T1000 (cell line): ENCODE measurements at regions not wholly inside any gene's neighbourhood (a gene's known extent, or its start where the extent isn't known, plus 50 kb on each side); places are given as distances from the start of the nearest gene placed in this dataset.

Source experiments
- DNase-seq: peaks from one replicate; lab custom pipeline; 2025; ENCODE audit warnings: mixed read lengths; lab: John Stamatoyannopoulos, UW

GRCh38 chr5:74288448-74289108 lies 351.9 kb downstream of the ENC1 start:
- DNase-seq: no peak

DNA sequence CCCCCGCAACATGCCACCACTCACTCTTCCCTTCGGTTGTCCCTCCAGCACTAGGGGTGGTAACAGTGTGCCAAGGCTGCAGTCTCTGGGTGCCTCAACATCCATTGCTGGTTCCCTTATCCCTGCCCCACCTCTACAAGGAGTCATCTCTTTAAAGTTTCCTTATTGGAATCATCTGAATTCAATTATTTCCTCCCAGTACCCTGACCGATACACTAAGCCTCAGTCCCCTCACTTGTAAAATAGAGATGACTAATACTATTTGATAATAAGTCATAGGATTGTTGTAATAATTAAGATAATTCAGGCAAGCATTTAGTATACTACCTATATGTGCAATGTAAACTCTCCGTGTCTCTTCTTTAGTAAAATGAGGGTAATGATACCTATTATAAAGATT lies 352.5 kb downstream of the ENC1 start:
- DNase-seq: no peak

- no peak for DNase-seq
These were observed 353.5 kb downstream of the ENC1 start for GRCh38 chr5:74286734-74287695.

GRCh38 chr5:74285675-74286280 lies 354.8 kb downstream of the ENC1 start:
- no peak for DNase-seq

DNA sequence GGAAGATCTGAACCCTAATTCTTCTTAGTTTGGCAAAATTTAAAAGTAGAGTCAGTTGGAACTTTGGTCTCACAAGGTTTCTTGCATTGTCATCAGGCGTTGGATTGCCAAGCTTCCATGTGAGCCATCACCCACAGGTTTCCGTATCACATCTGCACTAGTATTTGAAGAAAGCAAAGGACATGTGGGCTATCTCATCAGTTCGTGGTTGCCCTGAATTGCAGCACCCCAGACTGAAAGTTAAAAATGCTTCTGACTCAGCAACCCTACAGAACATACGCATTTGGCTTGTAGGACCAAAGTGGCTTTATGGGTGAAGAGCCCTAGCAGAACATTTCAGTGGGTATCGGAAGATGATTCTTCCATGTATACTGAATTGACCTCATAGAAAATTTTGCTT lies 358.0 kb downstream of the ENC1 start:
- DNase-seq: no peak

DNA sequence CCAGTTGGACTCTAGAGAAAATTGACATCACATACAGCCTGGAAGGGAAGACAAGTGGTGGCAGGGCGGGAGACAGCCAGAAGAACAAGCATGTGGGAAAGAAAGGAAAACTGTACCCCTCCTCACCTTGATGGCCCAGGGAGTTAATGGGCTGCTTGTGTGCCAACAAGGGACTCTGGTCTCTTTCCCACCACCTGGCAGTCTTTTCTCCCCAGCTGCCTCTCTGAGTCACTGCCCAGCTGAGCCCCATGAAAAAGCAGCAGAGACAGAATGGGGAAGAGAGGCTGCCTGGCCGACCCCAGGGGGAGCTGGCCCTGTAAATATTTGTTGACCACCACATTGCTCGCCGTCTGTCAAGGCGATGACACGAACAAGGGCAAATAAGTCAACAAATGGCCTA lies 359.4 kb downstream of the ENC1 start:
- no peak for DNase-seq

GRCh38 chr5:74280306-74280705 lies 360.2 kb downstream of the ENC1 start:
- no peak for DNase-seq

GRCh38 chr5:74279244-74279643 lies 361.3 kb downstream of the ENC1 start:
- DNase-seq: no peak

- no peak for DNase-seq
These were observed 363.1 kb downstream of the ENC1 start for GRCh38 chr5:74277418-74277817.

DNA sequence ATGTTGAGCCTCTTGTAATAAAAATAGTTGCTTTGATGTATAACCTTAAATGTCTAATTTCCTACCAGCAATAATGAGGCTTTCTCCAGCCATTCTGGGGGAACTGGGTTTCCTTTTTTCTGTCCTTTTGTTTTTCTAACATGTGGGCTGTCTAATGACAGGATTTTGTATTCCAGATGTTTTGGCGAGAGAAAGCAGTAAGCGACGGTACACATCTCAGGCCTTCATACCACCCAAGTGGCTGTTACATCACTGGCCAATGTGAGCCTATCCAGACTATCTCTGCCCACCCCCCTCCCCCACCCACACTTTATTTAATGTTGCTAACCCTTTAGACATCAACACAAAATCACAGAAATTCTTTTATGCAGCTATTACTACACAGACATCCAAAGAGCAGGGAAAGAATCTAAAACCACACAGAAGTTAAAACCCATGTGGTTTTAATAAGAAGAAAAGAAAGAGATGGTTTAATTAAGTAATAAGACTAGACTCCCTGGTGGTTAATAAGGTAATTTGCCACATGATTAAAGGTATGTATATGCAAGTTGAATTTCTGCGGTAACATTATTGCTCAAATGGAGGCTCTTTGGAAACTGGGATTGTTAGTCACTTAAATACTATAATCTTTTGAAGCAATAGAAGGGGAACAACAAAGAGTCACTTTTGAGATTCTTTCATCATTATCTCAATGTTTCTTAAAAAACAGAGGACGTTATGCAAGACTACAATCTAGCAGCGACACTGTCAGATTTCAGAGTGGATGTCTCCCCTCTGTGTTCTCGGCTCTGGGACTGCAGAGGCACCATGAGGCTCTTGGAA lies 365.1 kb downstream of the ENC1 start:
- DNase-seq: no peak

DNA sequence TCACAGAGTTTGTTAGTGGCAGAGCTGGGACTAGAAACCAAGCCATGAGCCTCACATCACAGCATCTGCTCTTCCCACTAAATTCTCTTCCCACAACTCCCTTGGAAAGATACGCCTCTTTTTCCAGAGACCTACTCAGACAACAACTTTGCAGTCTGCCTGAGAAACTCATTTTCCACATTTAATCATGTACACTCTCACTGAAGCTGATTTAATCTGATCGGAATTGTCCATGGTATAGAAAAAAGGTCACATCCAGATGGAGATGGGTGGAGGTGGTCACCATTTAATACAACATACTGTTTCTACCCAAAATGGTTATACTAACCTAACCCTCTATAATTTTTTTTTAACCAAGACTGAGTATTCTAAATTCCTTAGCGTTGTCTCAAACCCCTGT lies 366.2 kb downstream of the ENC1 start:
- DNase-seq: no peak

GRCh38 chr5:74272831-74273451 lies 367.6 kb downstream of the ENC1 start:
- DNase-seq: no peak

GRCh38 chr5:74272024-74272775 lies 368.3 kb downstream of the ENC1 start:
- DNase-seq: no peak

DNA sequence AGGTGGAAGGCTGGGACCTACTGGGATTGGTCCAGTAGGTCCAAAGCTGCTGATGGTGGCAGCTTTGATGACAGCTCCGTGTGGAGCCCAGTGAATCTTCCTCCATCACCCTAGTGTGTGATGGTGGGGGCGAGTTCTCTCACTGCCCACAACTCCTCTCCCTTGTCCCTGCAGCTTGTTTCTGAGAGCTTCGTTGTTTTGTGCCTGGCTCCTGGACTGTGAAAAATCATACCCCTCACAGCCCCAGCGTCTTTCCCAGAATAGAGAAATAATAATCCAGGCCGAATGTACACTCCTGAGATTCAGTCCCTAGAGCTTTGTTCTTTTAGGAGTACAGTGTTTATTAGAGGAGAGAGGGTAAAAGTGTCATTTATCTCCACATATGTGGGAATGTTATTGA lies 372.2 kb downstream of the ENC1 start:
- no peak for DNase-seq

DNA sequence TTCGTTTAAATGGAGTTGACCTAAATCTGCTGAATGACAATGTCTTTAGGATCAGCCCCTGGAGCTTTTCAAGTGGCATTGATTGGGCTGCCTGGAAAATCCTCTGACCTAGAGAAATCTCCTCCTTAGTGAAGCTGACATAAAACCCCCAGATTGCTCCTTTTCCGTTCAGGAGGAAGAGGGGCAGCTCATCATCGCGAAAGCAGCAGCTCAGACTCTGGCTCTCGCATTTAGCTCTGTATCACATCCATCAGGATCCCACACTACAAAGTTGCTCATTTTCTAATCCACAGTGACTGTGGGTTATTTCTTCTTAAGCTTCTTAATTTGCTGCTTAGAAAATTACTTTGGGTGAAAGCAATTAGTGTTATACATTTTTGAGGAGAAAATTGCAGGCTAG lies 373.7 kb downstream of the ENC1 start:
- DNase-seq: no peak

DNA sequence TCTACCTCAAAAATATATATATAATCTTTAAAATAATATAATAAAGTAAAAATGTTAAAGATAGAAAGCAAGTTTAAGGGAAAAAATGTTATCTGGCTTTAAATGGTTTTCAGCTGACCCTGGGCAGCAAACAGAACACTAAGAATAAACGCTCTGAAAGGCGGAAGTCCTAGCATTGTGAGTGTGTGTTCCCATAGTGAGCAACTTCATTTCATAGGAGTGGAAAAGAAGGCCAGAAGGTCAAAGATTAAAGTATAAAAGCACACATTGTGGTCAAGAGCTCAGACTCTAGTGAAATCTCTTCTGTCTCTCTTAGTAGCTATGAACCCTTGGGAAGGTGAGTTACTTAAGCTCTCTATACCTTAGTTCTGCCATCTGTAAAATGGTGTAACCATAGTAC lies 374.4 kb downstream of the ENC1 start:
- no peak for DNase-seq

DNA sequence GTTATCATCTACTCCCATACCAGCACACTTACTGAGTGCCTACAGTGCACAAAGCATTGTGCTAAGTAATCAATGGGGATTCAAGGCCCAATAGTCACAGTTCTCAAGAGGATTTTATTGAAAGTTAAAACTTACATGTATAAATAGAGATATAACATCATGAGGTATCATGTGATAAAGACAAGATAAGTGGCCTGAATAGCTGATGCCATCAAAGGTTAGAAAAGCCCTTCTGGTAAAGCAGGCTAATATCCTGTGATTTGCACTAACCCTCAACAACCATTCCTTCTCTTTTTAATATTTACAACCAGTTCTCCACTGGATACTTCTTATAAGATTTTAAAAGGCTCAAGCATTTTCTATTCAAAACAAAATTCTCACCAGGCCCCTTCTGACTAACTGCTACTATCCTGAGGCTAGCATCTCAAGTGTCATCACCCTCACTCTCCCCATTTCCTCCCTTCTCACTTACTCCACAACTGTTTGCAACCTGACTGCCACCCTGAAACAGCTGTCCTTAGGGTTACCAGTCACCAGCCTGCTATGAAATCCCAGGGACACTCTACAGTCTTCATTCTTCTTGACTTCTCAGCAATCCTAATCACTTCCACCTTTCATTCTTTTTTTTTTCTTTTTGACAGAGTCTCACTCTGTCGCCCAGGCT lies 377.9 kb downstream of the ENC1 start:
- DNase-seq: no peak

GRCh38 chr5:74261866-74262265 lies 378.7 kb downstream of the ENC1 start:
- no peak for DNase-seq

DNA sequence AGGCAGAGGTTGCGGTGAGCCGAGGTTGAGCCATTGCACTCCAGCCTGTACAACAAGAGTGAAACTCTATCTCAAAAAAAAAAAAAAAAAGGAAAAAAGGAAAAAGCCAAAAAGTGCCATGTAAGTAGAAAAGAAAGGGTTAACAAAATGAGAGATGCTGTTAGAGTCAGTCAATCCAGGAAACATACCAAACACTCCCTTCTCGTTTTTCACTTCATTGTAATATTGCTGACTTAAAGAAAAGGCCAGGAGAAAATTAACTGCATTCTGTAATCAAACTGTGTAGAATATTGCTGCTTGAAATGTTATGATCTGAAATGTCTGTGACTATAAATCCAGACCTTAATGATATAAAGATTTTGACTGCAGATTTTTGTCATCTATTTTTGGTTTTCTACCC lies 379.1 kb downstream of the ENC1 start:
- DNase-seq: no peak

DNA sequence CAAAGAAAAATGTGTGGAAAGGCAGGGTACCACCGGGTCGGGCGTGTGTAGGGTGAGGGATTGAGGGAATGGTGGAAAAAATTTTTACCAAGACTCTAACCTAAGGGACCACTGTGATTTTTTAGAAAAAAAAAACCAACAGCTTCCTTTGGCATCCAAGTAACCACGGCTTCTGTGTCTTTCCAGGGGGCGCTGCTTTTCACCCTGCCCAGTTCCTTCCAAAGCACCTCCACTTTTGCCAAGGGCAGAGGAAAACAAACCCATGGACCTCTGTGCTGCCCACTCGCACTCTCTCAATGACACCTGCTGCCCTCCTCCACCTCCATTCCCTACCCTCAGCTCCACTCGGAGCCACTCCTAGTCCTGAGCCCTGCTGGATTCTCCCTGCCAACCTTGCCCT lies 381.0 kb downstream of the ENC1 start:
- DNase-seq: no peak
